ENCODE measurements at regions not wholly inside any gene's neighbourhood (a gene's known extent, or its start where the extent isn't known, plus 50 kb on each side); places are given as distances from the start of the nearest gene placed in this dataset.

DNA sequence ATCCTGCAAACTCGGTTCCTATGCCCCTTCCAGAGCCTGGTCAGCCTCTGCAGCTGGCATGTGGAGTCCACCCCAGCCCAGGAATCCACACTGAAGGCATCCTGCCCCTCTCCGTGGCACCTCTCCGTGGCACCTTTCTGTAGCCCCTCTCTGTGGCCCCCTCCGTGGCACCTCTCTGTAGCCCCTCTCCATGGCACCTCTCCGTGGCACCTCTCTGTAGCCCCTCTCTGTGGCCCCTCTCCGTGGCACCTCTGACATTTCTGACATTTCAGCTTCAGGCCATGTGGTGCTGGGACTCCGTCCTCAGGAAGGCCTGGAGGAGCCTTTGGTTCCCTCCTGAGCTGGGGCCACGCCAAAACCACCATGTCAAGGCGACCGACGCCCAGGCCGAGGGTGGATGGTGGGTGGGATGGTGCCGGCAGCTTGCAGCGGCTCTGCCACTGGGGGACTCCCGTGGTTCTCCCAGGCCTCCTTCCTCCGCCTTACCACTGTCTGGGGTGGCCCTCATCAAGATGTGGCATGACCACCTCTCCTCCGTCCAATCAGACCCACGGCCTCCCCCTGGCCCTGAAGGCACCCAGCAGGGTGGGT, 1518.5 kb downstream of the BRD1 start:
- no peaks in the 10 kb centered on the region for H3K4me1 ChIP-seq
- H3K27ac ChIP-seq: no peak overlapping the region
- ATAC-seq (no peak), DNase-seq (no peak)
- no peak overlapping the region for H3K4me3 ChIP-seq
- no peak for TF ChIP-seq POLR2A (IDR thresholded peaks at IDR 0.05)
- TF ChIP-seq, protein P1, sequence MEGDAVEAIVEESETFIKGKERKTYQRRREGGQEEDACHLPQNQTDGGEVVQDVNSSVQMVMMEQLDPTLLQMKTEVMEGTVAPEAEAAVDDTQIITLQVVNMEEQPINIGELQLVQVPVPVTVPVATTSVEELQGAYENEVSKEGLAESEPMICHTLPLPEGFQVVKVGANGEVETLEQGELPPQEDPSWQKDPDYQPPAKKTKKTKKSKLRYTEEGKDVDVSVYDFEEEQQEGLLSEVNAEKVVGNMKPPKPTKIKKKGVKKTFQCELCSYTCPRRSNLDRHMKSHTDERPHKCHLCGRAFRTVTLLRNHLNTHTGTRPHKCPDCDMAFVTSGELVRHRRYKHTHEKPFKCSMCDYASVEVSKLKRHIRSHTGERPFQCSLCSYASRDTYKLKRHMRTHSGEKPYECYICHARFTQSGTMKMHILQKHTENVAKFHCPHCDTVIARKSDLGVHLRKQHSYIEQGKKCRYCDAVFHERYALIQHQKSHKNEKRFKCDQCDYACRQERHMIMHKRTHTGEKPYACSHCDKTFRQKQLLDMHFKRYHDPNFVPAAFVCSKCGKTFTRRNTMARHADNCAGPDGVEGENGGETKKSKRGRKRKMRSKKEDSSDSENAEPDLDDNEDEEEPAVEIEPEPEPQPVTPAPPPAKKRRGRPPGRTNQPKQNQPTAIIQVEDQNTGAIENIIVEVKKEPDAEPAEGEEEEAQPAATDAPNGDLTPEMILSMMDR (IDR thresholded peaks at IDR 0.05): no peak
- no peaks in the 10 kb centered on the region for H3K36me3 ChIP-seq
- peaks cover 0 to 21% (median 8%) of the 10 kb centered on the region in 12 donors for H3K9me3 ChIP-seq
- intact Hi-C loops (cut with DNase I): loop anchor here in 1 of 10 donors (5.0 kb wide), 1 partner anchor 57 kb away; no protein-coding TSS in a partner anchor
- H3K27me3 ChIP-seq: peaks cover 0 to 19% (median 0%) of the 10 kb centered on the region in 9 donors
- WGBS, 4 donors: 82 to 86% (median 85%) methylated on average over 14 to 18 of the region's 18 CpGs

DNA sequence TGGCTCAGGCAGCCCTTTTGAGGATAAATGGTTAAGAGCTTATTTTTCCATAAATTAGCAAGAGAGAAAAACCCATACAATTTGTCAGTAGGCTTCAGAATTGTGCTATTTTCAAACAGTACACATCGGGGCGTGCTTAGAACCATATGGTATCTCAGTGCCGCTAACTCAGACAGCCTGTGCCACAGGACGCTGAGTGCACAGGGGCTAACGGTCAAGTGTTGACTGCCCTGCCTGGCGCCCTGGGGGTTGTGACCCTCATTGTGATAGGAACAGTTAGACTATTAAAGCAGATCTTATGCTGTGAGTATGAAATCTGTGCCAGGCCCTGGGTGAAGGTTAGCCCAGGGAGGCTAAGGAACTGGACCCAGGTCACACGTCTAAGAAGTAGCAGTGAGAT, 1519.7 kb downstream of the BRD1 start:
- intact Hi-C loops (cut with DNase I): loop anchor here in 1 of 10 donors (5.0 kb wide), 1 partner anchor 56 kb away; no protein-coding TSS in a partner anchor
- 67 to 79% (median 72%) methylated on average over 7 of the region's 7 CpGs for WGBS, 4 donors
- peaks cover 0 to 21% (median 8%) of the 10 kb centered on the region in 12 donors for H3K9me3 ChIP-seq
- TF ChIP-seq POLR2A (IDR thresholded peaks at IDR 0.05): no peak
- ATAC-seq: no peak
- H3K27me3 ChIP-seq: peaks cover 0 to 27% (median 0%) of the 10 kb centered on the region in 9 donors
- no peaks in the 10 kb centered on the region for H3K4me1 ChIP-seq
- H3K36me3 ChIP-seq: no peaks in the 10 kb centered on the region
- H3K4me3 ChIP-seq: no peak overlapping the region
- no peak overlapping the region for H3K27ac ChIP-seq
- no peak for DNase-seq

GRCh38 chr22:48306785-48307510, 1520.7 kb downstream of the BRD1 start:
- DNase-seq (no peak), ATAC-seq (no peak)
- intact Hi-C loops (cut with DNase I): loop anchor here in 1 of 10 donors (5.0 kb wide), 1 partner anchor 55 kb away; no protein-coding TSS in a partner anchor
- no peak overlapping the region for H3K27ac ChIP-seq
- no peaks in the 10 kb centered on the region for H3K4me1 ChIP-seq
- 79 to 86% (median 83%) methylated on average over 16 to 19 of the region's 19 CpGs for WGBS, 4 donors
- H3K4me3 ChIP-seq: no peak overlapping the region
- peaks cover 0 to 27% (median 0%) of the 10 kb centered on the region in 9 donors for H3K27me3 ChIP-seq
- no peaks in the 10 kb centered on the region for H3K36me3 ChIP-seq
- TF ChIP-seq, protein P1 (IDR thresholded peaks at IDR 0.05): no peak
- no peak for TF ChIP-seq POLR2A (IDR thresholded peaks at IDR 0.05)
- H3K9me3 ChIP-seq: peaks cover 0 to 13% (median 2%) of the 10 kb centered on the region in 12 donors

GRCh38 chr22:48306284-48306683, 1521.4 kb downstream of the BRD1 start:
- no peak for TF ChIP-seq POLR2A (IDR thresholded peaks at IDR 0.05)
- TF ChIP-seq, protein P1 (IDR thresholded peaks at IDR 0.05): no peak
- Histone ChIP-seq H3K4me1 (no peaks in the 10 kb centered on the region), H3K27me3 (peaks cover 0 to 27% (median 0%) of the 10 kb centered on the region in 9 donors), H3K27ac (no peak overlapping the region), H3K36me3 (no peaks in the 10 kb centered on the region), H3K9me3 (peaks cover 0 to 8% (median 0%) of the 10 kb centered on the region in 12 donors), H3K4me3 (no peak overlapping the region)
- no peak for ATAC-seq
- WGBS, 4 donors: 64 to 77% (median 73%) methylated on average over 8 of the region's 8 CpGs
- DNase-seq: no peak
- intact Hi-C loops (cut with DNase I): loop anchor here in 1 of 10 donors (5.0 kb wide), 1 partner anchor 54 kb away; no protein-coding TSS in a partner anchor

All from heart left ventricle (tissue), 16 donors.